ENCODE measurements at regions not wholly inside any gene's neighbourhood (a gene's known extent, or its start where the extent isn't known, plus 50 kb on each side); places are given as distances from the start of the nearest gene placed in this dataset.

- FAIRE-seq: no peak
- peaks cover 5% of the 10 kb centered on the region for H3K27me3 Mint-ChIP-seq (ENCODE audit: low read depth, unreplicated experiment)
- peaks cover 12% of the 10 kb centered on the region for H3K9me3 Mint-ChIP-seq (ENCODE audit: unreplicated experiment)
- H3K9me3 ChIP-seq (ENCODE audit: insufficient read depth, low read depth, low read length): peaks cover 8% of the 10 kb centered on the region
- H3K4me1 Mint-ChIP-seq (ENCODE audit: low read depth, unreplicated experiment): no peaks in the 10 kb centered on the region
- H3K9ac ChIP-seq (ENCODE audit: low read length): no peak overlapping the region
- no peak overlapping the region for H3K27ac ChIP-seq (ENCODE audit: low read depth, low read length)
- no peak for TF ChIP-seq EZH2 (IDR thresholded peaks at IDR 0.05; ENCODE audit: insufficient read depth, low read length)
- no peak overlapping the region for H2AFZ ChIP-seq (ENCODE audit: low read depth, low read length)
- H3K79me2 ChIP-seq (ENCODE audit: insufficient read depth, low read length): no peaks in the 10 kb centered on the region
- no peak for DNase-seq (ENCODE audit: low read depth)
- no peaks in the 10 kb centered on the region for H4K20me1 ChIP-seq (ENCODE audit: insufficient read depth, low read length)
- H3K4me2 ChIP-seq (ENCODE audit: low read length): no peak overlapping the region
- no peak overlapping the region for H3K27ac Mint-ChIP-seq (ENCODE audit: unreplicated experiment)
- H3K4me3 ChIP-seq (ENCODE audit: insufficient read depth, low read depth, low read length): no peak overlapping the region
- H3K36me3 ChIP-seq (ENCODE audit: insufficient read depth, low read length): no peaks in the 10 kb centered on the region
- no peak overlapping the region for H3K4me3 Mint-ChIP-seq (ENCODE audit: unreplicated experiment)
- no peaks in the 10 kb centered on the region for H3K27me3 ChIP-seq (ENCODE audit: insufficient read depth, low read length)
- H3K4me1 ChIP-seq (ENCODE audit: insufficient read depth, low read length): no peaks in the 10 kb centered on the region
- H3K36me3 Mint-ChIP-seq (ENCODE audit: low read depth, unreplicated experiment): no peaks in the 10 kb centered on the region
These were observed 265.1 kb downstream of the IRX2 start for GRCh38 chr5:2486373-2486772.

- Histone ChIP-seq H3K4me3 (ENCODE audit: insufficient read depth, low read depth, low read length) (no peak overlapping the region), H3K9me3 (ENCODE audit: insufficient read depth, low read depth, low read length) (peaks cover 15% of the 10 kb centered on the region), H4K20me1 (ENCODE audit: insufficient read depth, low read length) (no peaks in the 10 kb centered on the region), H3K36me3 (ENCODE audit: insufficient read depth, low read length) (no peaks in the 10 kb centered on the region), H3K79me2 (ENCODE audit: insufficient read depth, low read length) (no peaks in the 10 kb centered on the region), H3K27ac (ENCODE audit: low read depth, low read length) (no peak overlapping the region), H3K27me3 (ENCODE audit: insufficient read depth, low read length) (no peaks in the 10 kb centered on the region), H3K9ac (ENCODE audit: low read length) (no peak overlapping the region), H3K4me1 (ENCODE audit: insufficient read depth, low read length) (no peaks in the 10 kb centered on the region), H3K4me2 (ENCODE audit: low read length) (no peak overlapping the region), H2AFZ (ENCODE audit: low read depth, low read length) (no peak overlapping the region)
- Mint-ChIP-seq H3K27ac (ENCODE audit: unreplicated experiment) (no peak overlapping the region), H3K4me1 (ENCODE audit: low read depth, unreplicated experiment) (no peaks in the 10 kb centered on the region), H3K36me3 (ENCODE audit: low read depth, unreplicated experiment) (no peaks in the 10 kb centered on the region), H3K4me3 (ENCODE audit: unreplicated experiment) (no peak overlapping the region), H3K9me3 (ENCODE audit: unreplicated experiment) (peaks cover 12% of the 10 kb centered on the region), H3K27me3 (ENCODE audit: low read depth, unreplicated experiment) (peaks cover 2% of the 10 kb centered on the region)
- TF ChIP-seq, protein P1, sequence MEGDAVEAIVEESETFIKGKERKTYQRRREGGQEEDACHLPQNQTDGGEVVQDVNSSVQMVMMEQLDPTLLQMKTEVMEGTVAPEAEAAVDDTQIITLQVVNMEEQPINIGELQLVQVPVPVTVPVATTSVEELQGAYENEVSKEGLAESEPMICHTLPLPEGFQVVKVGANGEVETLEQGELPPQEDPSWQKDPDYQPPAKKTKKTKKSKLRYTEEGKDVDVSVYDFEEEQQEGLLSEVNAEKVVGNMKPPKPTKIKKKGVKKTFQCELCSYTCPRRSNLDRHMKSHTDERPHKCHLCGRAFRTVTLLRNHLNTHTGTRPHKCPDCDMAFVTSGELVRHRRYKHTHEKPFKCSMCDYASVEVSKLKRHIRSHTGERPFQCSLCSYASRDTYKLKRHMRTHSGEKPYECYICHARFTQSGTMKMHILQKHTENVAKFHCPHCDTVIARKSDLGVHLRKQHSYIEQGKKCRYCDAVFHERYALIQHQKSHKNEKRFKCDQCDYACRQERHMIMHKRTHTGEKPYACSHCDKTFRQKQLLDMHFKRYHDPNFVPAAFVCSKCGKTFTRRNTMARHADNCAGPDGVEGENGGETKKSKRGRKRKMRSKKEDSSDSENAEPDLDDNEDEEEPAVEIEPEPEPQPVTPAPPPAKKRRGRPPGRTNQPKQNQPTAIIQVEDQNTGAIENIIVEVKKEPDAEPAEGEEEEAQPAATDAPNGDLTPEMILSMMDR (IDR thresholded peaks at IDR 0.05; ENCODE audit: insufficient read depth, low read depth, low read length): no peak
- no peak for TF ChIP-seq EZH2 (IDR thresholded peaks at IDR 0.05; ENCODE audit: insufficient read depth, low read length)
- DNase-seq (ENCODE audit: low read depth) (no peak), FAIRE-seq (no peak)
These were observed 268.7 kb downstream of the IRX2 start for GRCh38 chr5:2482778-2483177.

DNA sequence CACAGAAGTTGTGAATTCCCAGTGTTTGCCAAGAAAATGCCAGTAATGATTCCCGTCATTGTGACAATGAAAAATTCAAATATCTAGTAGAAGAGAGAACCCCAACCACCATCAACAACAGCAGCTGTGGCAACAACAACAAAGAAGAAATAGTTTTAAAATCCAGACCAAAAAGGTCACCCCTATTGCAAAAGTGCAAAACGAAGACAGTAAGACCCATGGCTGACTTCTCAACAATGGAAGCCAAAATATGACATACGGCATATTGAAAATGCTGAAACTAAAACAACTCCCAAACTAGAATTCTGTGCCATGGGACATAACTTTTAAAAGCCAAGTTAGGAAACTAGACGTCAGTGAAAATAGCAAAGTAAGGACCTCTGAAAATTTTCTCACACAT lies 270.6 kb downstream of the IRX2 start:
- no peak for FAIRE-seq

More for the DNA sequence above, 270.6 kb downstream of the IRX2 start:
- no peak overlapping the region for H2AFZ ChIP-seq (ENCODE audit: low read depth, low read length)
- H3K27me3 ChIP-seq (ENCODE audit: insufficient read depth, low read length): no peaks in the 10 kb centered on the region
- Mint-ChIP-seq H3K4me3 (ENCODE audit: unreplicated experiment) (no peak overlapping the region), H3K9me3 (ENCODE audit: unreplicated experiment) (peaks cover 12% of the 10 kb centered on the region), H3K27ac (ENCODE audit: unreplicated experiment) (no peak overlapping the region), H3K4me1 (ENCODE audit: low read depth, unreplicated experiment) (no peaks in the 10 kb centered on the region), H3K27me3 (ENCODE audit: low read depth, unreplicated experiment) (no peaks in the 10 kb centered on the region), H3K36me3 (ENCODE audit: low read depth, unreplicated experiment) (no peaks in the 10 kb centered on the region)
- TF ChIP-seq, protein P1 (IDR thresholded peaks at IDR 0.05; ENCODE audit: insufficient read depth, low read depth, low read length): no peak
- no peak for TF ChIP-seq EZH2 (IDR thresholded peaks at IDR 0.05; ENCODE audit: insufficient read depth, low read length)
- peaks cover 14% of the 10 kb centered on the region for H3K9me3 ChIP-seq (ENCODE audit: insufficient read depth, low read depth, low read length)
- H3K9ac ChIP-seq (ENCODE audit: low read length): no peak overlapping the region
- no peaks in the 10 kb centered on the region for H3K4me1 ChIP-seq (ENCODE audit: insufficient read depth, low read length)
- H3K36me3 ChIP-seq (ENCODE audit: insufficient read depth, low read length): no peaks in the 10 kb centered on the region
- no peaks in the 10 kb centered on the region for H3K79me2 ChIP-seq (ENCODE audit: insufficient read depth, low read length)
- no peak for DNase-seq (ENCODE audit: low read depth)
- H4K20me1 ChIP-seq (ENCODE audit: insufficient read depth, low read length): no peaks in the 10 kb centered on the region
- H3K4me3 ChIP-seq (ENCODE audit: insufficient read depth, low read depth, low read length): no peak overlapping the region
- no peak overlapping the region for H3K27ac ChIP-seq (ENCODE audit: low read depth, low read length)
- H3K4me2 ChIP-seq (ENCODE audit: low read length): no peak overlapping the region

Data from astrocyte (in vitro differentiated cells and primary cell).